GM23248 (cell line): ENCODE measurements at regions not wholly inside any gene's neighbourhood (a gene's known extent, or its start where the extent isn't known, plus 50 kb on each side); places are given as distances from the start of the nearest gene placed in this dataset.

Experiments used
- EZH2 ChIP-seq: fragments of 200-600 bp; sonication (generic); IDR thresholded peaks from 2 replicates; pipeline ENCODE4 v1.6.1; 2018; ENCODE audit warnings: antibody characterized with exemption, mild to moderate bottlenecking; ENCODE audit not compliant: insufficient read depth, poor library complexity, severe bottlenecking
- EZH2phosphoT487 ChIP-seq: fragments of 200-600 bp; sonication (generic); IDR thresholded peaks from 2 replicates; pipeline ENCODE4 v1.6.1; 2018; ENCODE audit warnings: antibody characterized with exemption, moderate library complexity, mild to moderate bottlenecking, low read depth; ENCODE audit not compliant: insufficient read depth

GRCh38 chr16:49128740-49129139 is 152.9 kb downstream of the CBLN1 start:
- TF ChIP-seq EZH2phosphoT487 (no peak), EZH2 (no peak)
